NOMO-1 treated with dmso at 0.1 percent for 144 hours (cell line): ENCODE measurements at regions not wholly inside any gene's neighbourhood (a gene's known extent, or its start where the extent isn't known, plus 50 kb on each side); places are given as distances from the start of the nearest gene placed in this dataset.

Experiments used
- DNase-seq: peaks from one replicate; lab custom pipeline; 2025; ENCODE audit not compliant: unreplicated experiment; lab: John Stamatoyannopoulos, UW

DNA sequence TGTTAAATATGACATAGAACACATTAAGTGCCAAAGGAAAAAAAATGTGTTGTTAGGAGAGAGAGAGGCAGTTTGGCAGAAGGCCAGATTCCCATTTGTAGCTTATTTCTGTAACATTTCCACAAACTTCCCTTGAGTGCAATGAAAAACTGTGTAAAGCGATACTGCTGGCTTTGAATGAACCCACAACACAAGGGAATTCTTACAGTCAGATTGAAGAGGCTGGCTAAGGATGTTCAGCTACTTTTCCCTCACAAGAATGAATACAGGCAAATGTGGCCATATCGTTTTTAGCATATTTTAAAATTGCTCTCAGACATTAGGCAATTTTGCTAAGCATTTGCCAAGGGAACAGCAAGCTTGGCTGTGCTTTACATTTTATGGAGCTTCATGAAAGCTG, 614.1 kb upstream of the FZD8 start:
- DNase-seq: no peak

DNA sequence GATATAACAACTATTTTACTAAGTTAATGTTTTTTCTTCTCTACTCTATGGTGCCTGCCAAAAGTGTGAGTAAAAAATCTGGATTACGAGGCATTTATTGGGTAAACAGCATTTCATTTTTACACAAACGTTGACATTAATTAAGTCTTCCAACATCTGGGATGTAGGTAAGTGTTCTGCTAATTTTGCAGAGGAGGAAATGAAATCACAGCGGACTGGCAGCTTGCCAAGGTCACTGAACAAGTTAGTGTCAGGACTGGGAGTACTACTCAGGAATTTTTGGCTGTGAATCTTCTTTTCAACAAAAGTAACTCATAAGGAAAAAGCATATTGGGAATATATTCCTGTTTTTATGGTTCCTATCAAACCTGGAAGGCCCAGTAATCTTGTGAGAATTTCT, 612.1 kb upstream of the FZD8 start:
- DNase-seq: no peak

DNA sequence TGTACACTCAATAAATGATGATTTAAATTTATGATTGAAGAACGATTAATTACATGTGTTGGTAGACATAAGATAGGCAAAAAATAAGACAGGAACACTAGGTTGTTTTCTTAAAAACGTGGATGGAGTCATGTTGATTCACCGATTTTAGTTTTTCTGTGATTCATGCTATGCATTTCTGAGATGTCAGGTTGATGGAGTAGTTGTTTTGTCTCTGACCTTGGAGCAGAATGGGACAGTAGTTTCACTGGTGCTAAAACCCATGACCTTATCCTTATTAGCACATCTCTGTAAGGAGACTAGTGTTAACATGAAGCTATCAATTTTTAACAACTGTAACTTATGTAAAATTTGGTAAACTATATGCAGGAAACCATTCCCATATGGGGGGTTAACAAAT, 611.6 kb upstream of the FZD8 start:
- DNase-seq: no peak

DNA sequence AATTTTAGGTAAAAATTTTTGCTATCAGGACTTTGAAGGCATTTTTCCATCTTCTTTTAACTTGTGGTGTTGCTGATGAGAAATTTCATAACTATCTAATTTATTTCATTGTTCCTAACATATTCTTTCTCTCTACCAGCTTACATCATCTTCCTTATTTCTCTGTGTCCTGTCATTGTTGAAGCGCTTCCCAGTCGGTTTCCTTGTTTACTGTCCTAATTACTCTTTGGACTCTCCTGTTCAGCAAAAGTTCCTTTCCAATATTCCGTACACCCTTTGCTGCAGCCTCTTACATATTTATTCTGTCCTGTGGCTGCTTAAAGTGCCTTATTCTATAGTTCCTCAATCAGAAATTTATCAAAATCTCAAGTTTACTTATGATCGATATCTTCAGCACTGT, 609.0 kb upstream of the FZD8 start:
- no peak for DNase-seq

DNA sequence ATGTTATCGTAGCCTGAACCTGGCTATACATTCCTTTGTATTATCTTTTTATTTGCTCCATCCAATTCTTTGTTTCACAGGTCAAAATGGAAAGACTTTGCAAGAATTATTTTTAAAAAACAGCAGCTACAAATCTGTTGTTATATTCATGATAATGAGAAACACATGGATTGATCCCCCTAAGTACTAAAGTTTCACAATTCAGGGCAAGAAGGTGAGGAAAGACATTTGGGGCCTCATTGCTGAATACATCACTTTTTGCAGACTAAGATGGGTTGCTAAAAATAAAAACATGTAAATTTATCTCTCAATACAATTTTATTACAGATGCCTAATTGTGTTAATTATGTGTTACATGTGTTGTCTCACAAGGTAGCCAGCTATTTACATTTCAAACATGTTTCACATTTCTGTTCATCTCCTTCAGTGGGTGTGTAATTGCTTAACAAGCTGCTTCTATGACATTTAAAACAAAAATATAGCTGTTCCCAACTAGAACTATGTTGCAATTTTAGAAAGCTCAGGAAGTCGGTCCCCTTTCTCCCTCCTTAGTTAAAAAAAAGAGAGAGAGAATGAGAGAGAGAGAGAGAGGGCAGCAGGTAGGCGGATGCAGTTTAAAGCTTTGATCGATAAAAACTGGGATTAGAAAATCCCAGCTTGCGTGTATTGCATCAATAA, 606.3 kb upstream of the FZD8 start:
- DNase-seq: no peak

DNA sequence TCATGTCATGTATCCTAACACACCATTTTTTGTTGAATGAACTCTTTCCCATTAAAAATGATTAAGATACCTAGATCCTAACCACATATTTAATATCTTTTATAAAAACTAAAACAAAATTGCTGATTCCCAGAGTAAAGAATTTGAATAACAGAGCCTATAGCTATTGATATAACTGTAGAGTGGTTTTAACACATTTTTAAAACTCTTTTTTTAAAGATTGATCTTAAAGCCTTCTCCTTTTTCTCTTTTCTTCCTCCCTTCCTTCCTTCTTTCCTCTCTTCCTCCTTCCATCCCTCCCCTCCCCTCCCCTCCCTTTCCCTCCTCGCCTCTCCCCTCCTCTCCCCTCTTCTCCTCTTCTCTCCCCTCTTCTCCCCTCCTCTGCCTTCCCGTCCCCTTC, 605.4 kb upstream of the FZD8 start:
- no peak for DNase-seq

DNA sequence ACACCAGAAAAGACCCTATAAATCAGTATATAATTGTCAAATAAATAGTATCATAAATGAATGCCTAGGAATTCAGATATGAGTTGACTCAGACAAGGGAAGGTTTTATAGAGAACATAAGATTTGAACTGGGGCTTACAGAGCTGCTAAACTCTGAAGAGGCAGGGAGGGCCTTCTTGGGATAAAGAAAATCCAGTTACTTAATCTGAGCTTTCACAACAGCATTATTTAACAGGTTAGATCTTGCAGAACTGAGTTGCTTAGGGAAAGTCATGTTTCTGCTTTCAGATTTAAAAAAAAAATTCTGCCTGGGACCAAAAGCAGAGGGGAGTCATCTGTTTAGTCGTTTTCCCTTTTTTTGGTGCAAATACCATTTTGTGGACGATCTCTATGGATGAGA, 594.8 kb upstream of the FZD8 start:
- no peak for DNase-seq

DNA sequence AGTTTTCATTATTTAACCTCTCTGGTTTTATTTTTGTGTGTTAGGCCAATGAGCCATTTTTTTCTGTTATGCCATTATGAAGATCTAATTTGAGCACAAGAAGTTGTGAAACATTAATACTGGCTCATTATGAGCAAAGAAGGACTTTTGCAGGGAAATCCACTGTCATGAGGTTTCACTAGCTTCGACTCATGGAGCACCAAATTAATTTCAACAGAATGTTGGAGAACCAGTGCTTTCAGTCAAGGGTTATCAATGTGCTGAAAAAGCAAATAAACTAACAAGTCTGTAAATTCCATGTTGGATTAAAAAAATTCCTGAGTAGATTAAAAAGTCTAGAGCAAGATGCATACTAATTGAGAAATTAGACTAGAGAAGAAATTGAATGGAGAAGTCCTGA, 594.2 kb upstream of the FZD8 start:
- DNase-seq: no peak

DNA sequence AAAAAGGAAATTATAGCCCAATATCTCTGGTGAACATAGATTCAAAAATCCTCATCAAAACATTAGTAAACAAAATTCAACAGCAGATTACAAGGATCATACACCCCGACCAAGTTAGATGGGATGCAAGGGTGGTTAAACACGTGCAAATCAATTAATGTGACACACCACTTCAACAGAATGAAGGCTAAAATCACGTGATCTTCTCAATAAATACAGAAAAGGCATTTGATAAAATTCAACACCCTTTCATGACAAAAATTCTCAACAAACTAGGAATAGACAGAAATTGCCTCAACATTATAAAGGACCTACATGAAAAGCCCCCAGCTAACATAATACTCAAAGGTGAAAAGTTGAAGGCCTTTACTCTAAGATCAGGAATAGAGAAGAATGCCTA, 590.8 kb upstream of the FZD8 start:
- DNase-seq: no peak

DNA sequence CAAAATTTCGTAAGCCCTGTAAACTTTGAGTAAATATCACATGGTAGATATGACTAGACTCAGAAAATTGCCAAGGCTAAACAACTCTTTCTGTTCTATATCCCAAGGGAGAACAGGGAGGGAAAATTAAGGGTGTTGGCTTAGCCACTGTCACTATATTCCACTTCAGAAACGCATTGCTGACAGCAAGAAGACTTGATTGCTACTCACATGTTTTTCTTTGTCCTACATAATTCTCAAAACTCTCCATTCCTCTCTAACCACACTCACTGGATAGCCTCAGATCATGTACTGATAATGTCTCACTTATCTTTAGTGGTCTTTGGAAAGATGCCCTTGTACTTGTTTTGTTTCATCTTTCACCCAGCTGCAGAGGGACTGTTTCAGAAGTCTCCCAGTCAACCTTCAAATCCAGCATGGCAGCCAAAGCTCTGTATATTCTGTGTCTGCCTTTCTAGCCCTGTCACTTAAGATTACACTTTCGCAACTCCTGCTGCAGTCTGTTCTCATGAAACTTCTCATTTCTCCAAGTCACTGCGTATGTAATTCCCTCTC, 582.4 kb upstream of the FZD8 start:
- DNase-seq: no peak

DNA sequence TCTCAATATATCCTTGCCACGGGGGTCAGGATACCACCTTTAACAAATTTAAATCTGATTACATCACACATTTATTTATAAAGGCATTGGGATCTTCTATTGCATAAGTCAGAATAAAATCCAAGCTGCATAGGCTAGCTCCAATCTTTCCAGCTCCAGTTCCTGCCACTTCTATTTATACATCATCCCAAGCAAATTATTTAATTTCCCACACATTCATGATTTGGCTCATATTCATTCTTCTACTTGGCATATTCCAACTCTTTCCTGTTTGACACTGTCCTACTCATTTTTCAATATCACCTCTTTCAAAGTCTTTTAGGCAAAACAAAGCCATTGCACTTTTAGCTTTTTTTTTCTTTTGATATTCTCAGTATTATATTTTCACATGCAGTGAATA, 579.0 kb upstream of the FZD8 start:
- no peak for DNase-seq

DNA sequence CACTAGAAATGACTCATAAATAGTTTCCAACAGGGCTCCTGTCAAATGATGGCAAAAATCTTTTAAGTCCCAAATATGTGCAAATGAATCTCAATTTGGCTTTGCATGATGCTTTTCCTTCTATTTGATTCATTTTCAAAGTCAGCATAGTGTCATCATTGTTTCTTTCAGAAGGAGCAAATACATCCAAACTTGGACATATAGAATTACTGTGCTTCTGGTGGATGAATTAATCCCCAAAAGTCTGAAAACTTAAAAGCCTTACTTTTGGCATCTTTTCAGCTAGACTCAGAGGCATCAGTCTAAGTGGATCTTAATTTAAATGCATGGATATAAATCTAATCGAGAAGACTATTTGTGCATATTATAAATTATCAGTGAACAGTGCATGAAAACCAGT, 578.1 kb upstream of the FZD8 start:
- no peak for DNase-seq

DNA sequence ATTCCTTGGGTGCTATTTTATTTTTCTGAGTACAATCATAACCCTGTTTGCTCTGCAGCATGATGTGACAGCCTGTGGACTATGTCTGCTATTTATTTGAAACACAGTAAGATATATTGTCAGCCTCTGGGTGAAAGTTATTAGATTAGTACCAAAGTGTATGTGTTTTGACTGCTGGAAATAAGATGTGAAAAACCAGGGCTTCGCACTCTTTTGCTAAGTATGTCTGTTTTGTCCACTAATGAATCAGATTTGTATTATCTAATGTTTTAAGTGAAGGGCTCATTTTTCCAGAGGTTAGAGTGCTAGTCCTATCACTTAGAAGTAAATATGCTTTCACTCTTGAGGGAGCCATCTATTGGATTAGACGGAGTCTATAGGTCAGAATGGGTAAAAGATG, 569.8 kb upstream of the FZD8 start:
- no peak for DNase-seq

DNA sequence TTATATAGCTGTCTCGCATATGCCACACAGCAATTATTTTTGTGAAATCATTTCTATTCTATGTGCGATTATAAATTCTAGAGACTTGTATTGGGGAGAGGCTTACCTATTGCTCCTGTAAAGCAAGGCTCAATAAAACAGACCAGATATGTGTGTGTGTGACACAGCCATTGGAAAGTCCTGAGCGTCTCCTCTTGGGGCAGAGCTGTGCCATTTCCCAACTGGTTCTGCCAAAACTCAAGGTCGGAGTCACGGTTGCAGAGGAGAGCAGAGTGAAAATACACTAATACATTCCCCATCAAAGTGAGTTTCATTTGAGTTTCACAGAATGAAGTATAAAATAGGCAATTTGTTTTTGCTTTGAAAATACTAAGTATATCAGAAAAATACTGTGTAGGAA, 567.4 kb upstream of the FZD8 start:
- DNase-seq: no peak

DNA sequence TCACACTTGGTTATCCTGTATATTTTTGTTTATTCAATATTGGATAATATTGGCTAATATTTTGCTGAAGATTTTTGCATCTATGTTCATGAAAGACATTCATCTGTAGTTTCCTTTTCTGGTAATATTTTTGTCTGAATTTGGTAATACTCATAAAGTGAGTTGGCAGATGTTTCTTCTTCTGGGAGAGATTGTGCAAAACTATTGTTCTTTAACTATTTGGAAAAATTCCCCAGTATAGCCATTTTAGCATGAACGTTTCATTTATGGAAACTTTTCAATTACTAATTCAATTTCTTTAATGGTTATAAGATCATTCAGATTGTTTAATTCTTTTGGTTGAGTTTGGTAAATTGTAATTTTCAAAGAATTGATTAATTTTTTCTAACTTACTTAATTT, 560.8 kb upstream of the FZD8 start:
- DNase-seq: no peak

DNA sequence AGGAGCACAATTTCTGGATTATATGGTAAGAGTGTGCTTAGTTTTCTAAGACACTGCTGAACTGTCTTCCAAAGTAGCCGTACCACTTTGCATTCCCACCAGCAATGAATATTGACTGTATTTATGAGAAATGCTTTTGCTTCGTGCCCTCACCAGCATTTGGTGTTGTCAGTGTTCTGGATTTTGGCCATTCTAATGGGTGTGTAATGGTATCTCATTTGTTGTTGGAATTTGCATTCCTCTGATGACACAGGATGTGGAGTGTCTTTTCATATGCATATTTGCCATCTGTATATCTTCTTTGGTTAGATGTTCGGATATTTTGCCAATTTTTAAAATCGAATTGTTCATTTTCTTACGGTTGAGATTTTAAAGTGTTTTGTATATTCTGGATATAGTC, 558.5 kb upstream of the FZD8 start:
- DNase-seq: no peak

DNA sequence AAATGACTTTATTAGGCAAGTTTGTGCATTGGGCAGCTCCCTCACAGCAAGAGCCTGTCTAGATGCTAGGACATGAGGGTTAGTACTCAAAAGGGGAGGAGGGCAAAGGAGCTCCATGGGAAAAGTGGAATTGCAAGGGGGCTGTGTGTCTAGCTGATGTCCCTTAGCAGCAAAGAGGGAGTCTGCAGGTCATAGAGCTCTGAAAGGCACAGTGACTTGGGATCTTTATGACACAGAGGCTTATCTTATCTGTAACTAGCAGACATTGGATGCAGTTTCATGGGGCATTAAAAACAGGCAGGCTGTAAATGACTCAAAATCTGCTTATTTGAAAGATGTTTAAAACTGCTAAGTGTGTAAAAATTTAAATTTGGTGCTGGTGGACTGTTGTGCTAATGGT, 556.2 kb upstream of the FZD8 start:
- DNase-seq: no peak

DNA sequence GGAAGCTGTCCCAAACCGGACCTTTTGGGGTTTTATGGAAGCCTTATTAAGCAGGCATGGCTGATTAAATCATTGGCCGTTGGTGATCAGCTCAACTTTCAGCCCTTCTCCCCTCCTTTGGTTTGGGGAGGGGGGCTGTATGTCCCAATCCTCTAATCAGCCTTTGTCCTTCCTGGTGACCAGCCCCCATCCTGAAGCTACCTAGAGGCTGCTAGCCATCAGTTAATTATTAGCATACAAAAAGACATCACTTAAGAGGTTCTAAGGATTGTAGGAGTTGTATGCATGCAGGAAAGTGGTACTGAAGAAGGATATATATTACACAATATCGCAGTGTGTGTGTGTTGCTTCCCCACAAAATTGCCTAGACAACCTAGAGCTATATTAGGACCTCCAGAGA, 553.3 kb upstream of the FZD8 start:
- DNase-seq: no peak

DNA sequence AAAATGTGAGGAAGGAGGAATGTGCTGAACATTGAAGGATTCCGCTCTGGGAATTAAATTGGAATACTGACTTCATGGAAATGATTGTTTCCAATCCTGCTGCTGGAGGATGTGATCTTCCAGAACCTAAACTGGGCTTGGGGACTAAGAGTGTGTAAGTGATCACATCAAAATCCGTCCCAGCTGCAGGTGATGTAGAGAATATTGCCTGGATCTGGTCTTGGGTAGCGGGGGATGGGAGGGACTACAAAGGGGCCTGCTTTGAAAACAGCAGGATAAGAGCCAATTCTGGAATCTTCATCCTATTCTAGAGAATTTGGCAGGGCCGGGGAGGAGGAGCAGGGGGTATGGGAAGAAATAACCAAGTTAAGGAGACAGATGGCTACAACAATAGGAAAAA, 552.2 kb upstream of the FZD8 start:
- DNase-seq: no peak

DNA sequence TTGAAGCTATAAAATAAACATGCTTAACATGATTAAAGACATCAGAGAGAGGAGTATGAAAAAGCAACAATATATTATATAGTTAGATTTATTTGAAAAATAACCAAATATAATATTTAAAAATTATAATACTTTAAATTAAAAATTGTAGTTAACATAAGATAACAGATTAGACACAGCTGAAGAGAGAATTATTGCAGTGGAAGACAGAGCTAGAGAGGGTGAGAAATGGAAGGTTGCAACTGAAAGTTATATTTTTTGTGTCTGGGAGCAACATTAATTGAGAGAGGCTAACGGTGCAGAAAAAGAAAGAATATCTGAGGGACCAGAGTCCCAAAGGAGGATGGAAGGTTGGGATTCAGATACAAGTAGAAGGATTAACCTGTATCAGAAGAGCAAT, 548.9 kb upstream of the FZD8 start:
- DNase-seq: no peak

DNA sequence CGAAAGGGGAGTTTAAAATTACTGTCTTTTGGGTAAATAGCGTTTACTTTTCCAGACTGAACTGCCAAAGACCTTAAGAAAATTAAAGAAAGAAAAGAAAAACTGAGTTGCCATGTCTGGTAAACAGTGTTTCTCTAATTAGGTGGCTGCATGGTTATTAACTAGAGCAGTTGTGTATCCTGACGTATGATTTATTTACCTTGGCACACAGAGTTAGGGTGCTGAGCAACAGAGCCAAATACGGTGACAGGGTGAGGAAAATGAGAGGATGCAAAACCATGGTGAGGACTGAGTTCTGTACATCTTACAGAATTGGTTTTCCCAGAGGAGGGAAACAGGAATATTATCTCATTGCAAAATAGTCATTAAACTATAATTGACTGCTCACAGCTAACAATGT, 546.4 kb upstream of the FZD8 start:
- no peak for DNase-seq

DNA sequence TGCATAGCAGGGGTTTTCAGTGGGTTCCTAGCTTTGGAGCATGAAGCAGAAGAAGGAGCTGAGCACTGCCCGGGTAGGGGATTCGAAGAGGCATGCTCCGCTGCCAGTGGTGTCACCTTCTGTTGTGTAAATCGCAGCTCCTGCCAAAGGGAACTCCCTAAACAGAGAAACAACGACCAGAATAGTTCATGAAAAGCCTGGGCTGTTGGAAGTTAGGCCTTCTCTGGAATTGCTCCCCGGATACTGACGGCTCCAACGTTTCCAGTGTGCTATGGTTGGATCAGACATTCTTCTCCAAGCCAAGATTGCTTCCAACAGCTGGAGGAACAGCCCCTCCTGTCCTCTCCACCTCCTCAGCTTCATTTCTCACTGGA, 546.0 kb upstream of the FZD8 start:
- no peak for DNase-seq

DNA sequence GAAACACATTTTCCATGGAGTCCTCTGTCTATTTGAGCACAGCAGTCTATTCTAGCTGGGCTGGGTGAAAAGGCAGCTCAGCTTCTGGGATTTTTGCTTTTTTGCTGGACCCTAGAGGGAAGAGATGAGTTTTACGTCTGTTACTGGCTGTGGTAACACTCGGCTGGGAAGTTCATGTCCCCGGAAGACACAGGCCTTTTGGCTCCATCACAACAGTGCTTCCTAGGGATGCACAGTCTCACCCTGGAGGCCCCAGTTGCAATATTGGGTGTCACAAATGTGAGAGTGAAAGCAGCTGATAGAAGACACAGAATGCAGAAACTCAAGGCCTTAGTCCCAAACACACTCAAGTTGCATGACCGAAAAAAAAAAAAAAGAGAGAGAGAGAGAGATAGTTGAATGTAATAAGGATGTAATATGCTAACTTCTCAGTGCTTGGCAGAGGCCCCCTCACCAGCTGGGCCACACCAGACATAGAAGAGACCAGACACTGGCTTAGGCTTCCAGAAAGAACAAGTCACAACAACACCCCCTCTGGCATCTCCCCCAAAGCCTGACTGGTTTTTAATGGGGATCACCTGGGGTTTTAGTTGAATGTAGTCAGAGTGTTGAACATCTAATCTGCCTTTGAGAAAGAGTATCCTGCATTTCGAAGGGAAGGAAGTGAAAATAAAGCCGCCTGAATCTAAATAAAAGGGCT, 545.4 kb upstream of the FZD8 start:
- no peak for DNase-seq
